ENCODE measurements at regions not wholly inside any gene's neighbourhood (a gene's known extent, or its start where the extent isn't known, plus 50 kb on each side); places are given as distances from the start of the nearest gene placed in this dataset.

- TF ChIP-seq TAF1 (IDR thresholded peaks at IDR 0.05; ENCODE audit: borderline replicate concordance, low read depth, low read length) (no peak), POLR2A (IDR thresholded peaks at IDR 0.05; ENCODE audit: low read depth, low read length) (no peak), POLR2AphosphoS5 (IDR thresholded peaks at IDR 0.05; ENCODE audit: low read depth, low read length) (no peak)
Measured at GRCh38 chr10:9211228-9211627, 1156.7 kb downstream of the GATA3 start.
